Neuron (in vitro differentiated cells): ENCODE measurements at regions not wholly inside any gene's neighbourhood (a gene's known extent, or its start where the extent isn't known, plus 50 kb on each side); places are given as distances from the start of the nearest gene placed in this dataset.

ENCODE experiments used
- H2AFZ ChIP-seq: one replicate; pipeline ENCODE4 v1.6.1; 2013; ENCODE audit warnings: low read depth, mild to moderate bottlenecking, inconsistent platforms, low read length, moderate library complexity
- H3K27me3 ChIP-seq: one replicate; pipeline ENCODE4 v1.6.1; 2013; ENCODE audit warnings: low read length; ENCODE audit not compliant: insufficient read depth
- H3K36me3 ChIP-seq: one replicate; pipeline ENCODE4 v1.6.1; 2013; ENCODE audit warnings: low read length; ENCODE audit not compliant: insufficient read depth
- H3K4me1 ChIP-seq: one replicate; pipeline ENCODE4 v1.6.1; 2013; ENCODE audit warnings: low read length; ENCODE audit not compliant: insufficient read depth
- H3K4me3 ChIP-seq: 2 replicates; pipeline ENCODE4 v1.5.1; 2013; ENCODE audit warnings: mild to moderate bottlenecking, low read length, moderate library complexity
- H3K9me3 ChIP-seq: one replicate; pipeline ENCODE4 v1.6.1; 2013; ENCODE audit warnings: low read length

DNA sequence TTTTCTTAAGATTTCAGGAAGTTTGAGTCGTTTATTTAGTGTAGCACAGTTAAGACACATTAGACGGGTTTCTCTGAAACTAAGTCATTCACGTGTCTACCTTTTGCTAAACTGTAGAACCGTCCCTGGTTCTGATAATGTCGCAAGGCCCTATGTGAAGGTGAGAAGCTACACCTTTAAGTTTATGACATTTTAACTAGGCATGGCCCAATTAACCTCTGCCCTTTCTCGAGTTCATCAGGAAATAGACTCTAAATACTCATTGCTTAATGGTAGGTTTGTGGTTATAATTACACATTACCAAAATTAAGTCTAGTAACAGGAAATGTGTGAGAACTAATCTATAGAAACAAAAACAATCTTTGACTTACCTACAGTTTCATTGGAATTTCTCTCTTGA, 126.6 kb upstream of the FZD8 start:
- Histone ChIP-seq H3K9me3 (no peaks in the 10 kb centered on the region), H3K36me3 (no peaks in the 10 kb centered on the region), H3K4me3 (no peak overlapping the region), H3K4me1 (no peaks in the 10 kb centered on the region), H3K27me3 (no peaks in the 10 kb centered on the region), H2AFZ (no peak overlapping the region)

GRCh38 chr10:35768011-35768410, 125.9 kb upstream of the FZD8 start:
- Histone ChIP-seq H3K27me3 (no peaks in the 10 kb centered on the region), H3K4me1 (no peaks in the 10 kb centered on the region), H3K9me3 (no peaks in the 10 kb centered on the region), H2AFZ (no peak overlapping the region), H3K4me3 (no peak overlapping the region), H3K36me3 (no peaks in the 10 kb centered on the region)

DNA sequence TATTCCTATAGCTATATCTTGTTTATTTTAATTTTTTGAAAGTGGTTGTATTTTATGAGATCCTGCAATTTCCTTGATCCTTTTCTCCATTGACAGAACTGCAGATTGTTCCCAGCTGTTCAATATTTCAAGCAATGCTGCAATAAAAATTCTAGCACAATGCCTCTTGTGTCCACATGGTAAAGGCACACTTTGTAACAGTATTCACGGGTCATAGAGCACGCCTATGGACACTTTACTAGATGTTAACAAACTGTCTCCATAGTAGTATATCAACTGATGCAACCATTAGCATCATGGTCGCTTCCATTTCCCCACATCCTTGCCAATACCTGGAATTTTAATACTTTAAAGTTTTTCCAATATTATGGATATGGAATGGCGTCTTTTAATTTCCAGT, 123.9 kb upstream of the FZD8 start:
- H2AFZ ChIP-seq: no peak overlapping the region
- no peak overlapping the region for H3K4me3 ChIP-seq
- H3K4me1 ChIP-seq: no peaks in the 10 kb centered on the region
- H3K27me3 ChIP-seq: no peaks in the 10 kb centered on the region
- H3K36me3 ChIP-seq: no peaks in the 10 kb centered on the region
- no peaks in the 10 kb centered on the region for H3K9me3 ChIP-seq

- Histone ChIP-seq H3K27me3 (no peaks in the 10 kb centered on the region), H3K4me1 (no peaks in the 10 kb centered on the region), H2AFZ (no peak overlapping the region), H3K36me3 (no peaks in the 10 kb centered on the region), H3K4me3 (no peak overlapping the region), H3K9me3 (no peaks in the 10 kb centered on the region)
Measured at GRCh38 chr10:35765066-35765527, 123.0 kb upstream of the FZD8 start.

GRCh38 chr10:35762311-35763030, 120.4 kb upstream of the FZD8 start:
- no peak overlapping the region for H3K4me3 ChIP-seq
- no peaks in the 10 kb centered on the region for H3K36me3 ChIP-seq
- H2AFZ ChIP-seq: no peak overlapping the region
- no peaks in the 10 kb centered on the region for H3K9me3 ChIP-seq
- no peaks in the 10 kb centered on the region for H3K27me3 ChIP-seq
- H3K4me1 ChIP-seq: no peaks in the 10 kb centered on the region

- no peaks in the 10 kb centered on the region for H3K4me1 ChIP-seq
Measured at GRCh38 chr10:35758076-35758475, 116.0 kb upstream of the FZD8 start.

DNA sequence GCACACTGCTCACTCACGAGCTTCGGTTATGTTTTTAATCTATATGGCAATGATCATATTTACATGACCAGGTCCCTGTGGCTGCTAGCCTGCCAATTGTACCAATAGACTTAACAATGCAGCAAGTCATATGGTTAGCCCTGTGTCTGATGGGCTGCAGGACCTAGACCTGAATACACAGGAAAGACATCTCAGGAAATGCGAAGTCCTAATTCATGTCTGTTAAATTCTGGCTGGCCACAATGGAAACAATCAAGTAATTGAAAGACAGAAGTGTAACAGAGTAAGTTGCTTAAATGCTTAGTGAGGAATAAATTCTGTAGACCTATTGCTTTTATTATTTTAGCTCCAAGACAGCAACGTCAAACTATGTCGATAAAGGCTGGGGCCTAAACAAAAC, 112.4 kb upstream of the FZD8 start:
- Histone ChIP-seq H3K4me3 (no peak overlapping the region), H3K27me3 (no peaks in the 10 kb centered on the region), H3K36me3 (no peaks in the 10 kb centered on the region), H2AFZ (no peak overlapping the region), H3K9me3 (no peaks in the 10 kb centered on the region), H3K4me1 (peaks cover 6% of the 10 kb centered on the region)

More at GRCh38 chr10:35758076-35758475, 116.0 kb upstream of the FZD8 start:
- Histone ChIP-seq H3K36me3 (no peaks in the 10 kb centered on the region), H3K9me3 (no peaks in the 10 kb centered on the region), H3K27me3 (no peaks in the 10 kb centered on the region), H3K4me3 (no peak overlapping the region), H2AFZ (no peak overlapping the region)

GRCh38 chr10:35752469-35753461, 110.7 kb upstream of the FZD8 start:
- Histone ChIP-seq H3K27me3 (no peaks in the 10 kb centered on the region), H3K36me3 (no peaks in the 10 kb centered on the region), H3K9me3 (no peaks in the 10 kb centered on the region), H3K4me3 (no peak overlapping the region), H2AFZ (peak overlapping the region; percentile 27), H3K4me1 (peaks cover 6% of the 10 kb centered on the region)

- no peaks in the 10 kb centered on the region for H3K27me3 ChIP-seq
- peaks cover 6% of the 10 kb centered on the region for H3K4me1 ChIP-seq
- H2AFZ ChIP-seq: no peak overlapping the region
- no peaks in the 10 kb centered on the region for H3K9me3 ChIP-seq
- no peaks in the 10 kb centered on the region for H3K36me3 ChIP-seq
- H3K4me3 ChIP-seq: no peak overlapping the region
Measured at GRCh38 chr10:35751347-35751746, 109.3 kb upstream of the FZD8 start.

GRCh38 chr10:35749230-35749629, 107.1 kb upstream of the FZD8 start:
- Histone ChIP-seq H3K9me3 (no peaks in the 10 kb centered on the region), H3K4me3 (no peak overlapping the region), H3K4me1 (peaks cover 6% of the 10 kb centered on the region), H3K36me3 (no peaks in the 10 kb centered on the region), H3K27me3 (no peaks in the 10 kb centered on the region), H2AFZ (no peak overlapping the region)

DNA sequence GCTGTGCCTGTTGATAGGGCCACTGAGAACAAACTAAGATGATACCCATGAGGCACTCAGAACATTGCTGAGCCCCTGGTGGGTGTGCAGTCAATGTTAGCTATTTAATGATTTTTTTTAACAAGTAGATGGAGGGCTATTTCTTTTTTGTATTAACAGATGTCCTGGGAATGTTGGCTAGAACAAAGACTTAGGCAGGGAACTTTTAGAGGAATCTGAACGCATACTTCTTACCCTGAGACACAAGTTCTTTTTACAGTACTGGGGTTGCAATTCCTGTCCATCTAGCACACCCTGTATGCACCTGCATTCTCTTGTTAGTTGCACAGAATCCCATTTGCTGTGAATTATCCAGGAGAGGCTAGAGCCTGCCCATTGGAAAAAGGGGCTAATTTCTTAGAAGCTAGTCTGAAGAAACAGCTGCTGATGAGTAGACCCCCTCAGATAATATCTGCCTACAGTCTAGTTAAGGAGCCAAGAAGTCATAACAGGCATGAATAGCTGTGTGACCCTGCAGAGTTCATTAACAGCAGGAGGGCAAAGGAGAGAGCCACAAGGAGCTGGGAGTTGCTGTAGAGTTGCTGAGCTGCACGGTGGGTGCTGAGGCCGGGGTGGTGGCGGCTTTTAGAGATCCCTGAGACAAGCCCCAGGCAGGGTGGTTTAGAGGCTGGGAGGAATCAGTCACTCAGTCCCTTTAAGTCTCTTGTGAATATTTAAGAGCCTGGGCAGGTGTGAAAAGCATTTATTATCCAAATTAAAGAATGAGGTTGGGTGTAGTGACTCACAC, 103.7 kb upstream of the FZD8 start:
- Histone ChIP-seq H3K36me3 (no peaks in the 10 kb centered on the region), H3K9me3 (no peaks in the 10 kb centered on the region), H2AFZ (no peak overlapping the region), H3K4me1 (peaks cover 6% of the 10 kb centered on the region), H3K27me3 (no peaks in the 10 kb centered on the region), H3K4me3 (no peak overlapping the region)

DNA sequence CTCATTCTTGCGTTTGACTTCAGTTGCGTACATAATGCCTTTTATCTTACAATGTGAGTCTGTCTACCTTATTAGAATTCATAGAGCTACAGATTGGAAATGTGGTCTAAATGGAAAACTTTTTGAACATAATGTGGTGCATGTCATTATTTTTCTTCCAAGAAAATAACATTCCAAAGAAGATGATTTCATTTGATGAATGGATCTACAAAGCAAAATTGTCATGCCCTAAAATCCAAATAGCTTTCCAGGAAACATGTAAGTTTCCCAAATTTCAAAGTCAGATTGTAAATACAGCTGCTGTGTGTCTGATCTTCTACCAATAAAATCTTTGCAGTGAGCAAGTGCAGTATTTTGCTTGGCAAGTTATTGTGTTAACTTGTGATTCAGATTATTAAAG, 101.8 kb upstream of the FZD8 start:
- H3K36me3 ChIP-seq: no peaks in the 10 kb centered on the region
- H3K9me3 ChIP-seq: no peaks in the 10 kb centered on the region
- H2AFZ ChIP-seq: no peak overlapping the region
- H3K4me1 ChIP-seq: no peaks in the 10 kb centered on the region
- no peak overlapping the region for H3K4me3 ChIP-seq
- H3K27me3 ChIP-seq: no peaks in the 10 kb centered on the region

DNA sequence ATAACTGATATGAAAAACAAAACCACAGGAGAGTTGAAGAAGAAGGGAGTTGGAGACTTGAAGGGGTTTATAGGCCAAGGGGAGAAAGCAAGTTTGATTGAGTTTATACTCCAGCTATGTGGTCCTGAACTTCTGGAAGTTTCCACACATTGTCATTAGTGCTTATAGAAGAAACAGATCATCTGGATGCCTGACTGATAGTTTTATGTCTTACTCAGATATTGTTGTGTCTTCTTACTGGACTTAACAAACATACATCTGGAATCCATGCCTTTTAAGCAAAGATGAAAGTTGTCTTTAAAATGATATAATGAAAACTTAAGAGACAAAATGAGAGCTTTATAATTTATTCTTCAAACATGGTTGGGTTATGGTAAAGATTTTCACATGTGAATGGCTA, 101.3 kb upstream of the FZD8 start:
- H3K9me3 ChIP-seq: no peaks in the 10 kb centered on the region
- no peaks in the 10 kb centered on the region for H3K27me3 ChIP-seq
- no peak overlapping the region for H2AFZ ChIP-seq
- no peaks in the 10 kb centered on the region for H3K4me1 ChIP-seq
- no peaks in the 10 kb centered on the region for H3K36me3 ChIP-seq
- no peak overlapping the region for H3K4me3 ChIP-seq
